Activated CD8-positive, alpha-beta memory T cell treated with anti-CD3 and anti-CD28 coated beads, Interleukin-2, amount 50 U/mL, for 24 hours (primary cell): ENCODE measurements at regions not wholly inside any gene's neighbourhood (a gene's known extent, or its start where the extent isn't known, plus 50 kb on each side); places are given as distances from the start of the nearest gene placed in this dataset.

ENCODE experiments used
- DNase-seq: peaks from one replicate; pipeline ENCODE4 v3.0.0-alpha.2; 2020; ENCODE audit errors: extremely low read depth

DNA sequence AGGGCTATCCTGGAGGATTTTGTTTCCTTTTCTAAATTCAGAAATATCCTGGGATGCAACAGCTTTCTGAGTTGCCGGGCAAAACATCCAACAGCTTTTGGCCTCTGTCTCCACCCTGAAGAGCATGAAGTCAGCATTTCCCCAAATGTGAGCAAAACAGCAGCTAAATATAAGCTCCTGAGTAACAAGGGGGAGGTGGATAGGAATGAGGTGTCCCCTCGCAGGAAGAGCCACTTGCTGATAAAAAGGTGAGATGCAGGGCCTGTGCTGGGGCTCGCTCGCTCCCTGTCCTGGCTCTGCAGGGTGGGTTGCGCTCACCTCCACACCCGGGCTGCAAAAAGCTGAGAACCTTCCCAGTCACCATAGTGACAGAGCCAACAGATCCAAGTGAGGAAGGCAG lies 264.3 kb downstream of the ZEB1 start:
- no peak for DNase-seq

DNA sequence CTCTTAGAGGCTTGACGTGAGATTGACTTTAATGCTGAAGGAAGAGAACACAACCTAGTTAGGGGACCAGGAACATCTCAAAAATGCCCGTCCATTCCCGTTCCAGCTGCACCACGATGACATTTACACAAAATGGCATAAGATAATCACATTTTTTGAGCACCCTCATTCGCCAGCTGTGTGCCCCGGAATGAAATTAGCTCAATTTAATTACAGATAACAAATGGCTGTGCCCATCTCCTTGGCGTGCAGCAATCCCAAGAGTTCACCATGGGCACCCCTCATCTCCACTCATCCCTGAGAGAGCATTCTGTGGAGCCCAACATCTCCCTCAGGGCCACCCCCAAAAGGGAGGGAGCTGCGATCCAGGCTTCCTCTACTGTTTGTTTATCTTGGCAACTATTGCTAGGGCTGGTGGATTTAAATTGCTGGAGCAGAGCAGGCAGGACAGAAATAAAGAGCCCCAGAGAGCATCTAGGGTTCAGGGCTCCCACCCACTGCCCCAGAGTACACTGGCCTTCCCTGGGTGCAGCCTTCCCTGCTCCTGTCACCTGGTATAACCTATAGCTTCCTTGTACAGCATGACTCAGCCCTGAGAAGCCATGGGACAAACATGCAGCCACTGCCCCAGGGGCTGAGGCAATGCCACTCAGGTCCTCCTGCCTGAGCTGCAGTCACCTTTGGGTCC lies 263.5 kb downstream of the ZEB1 start:
- DNase-seq, result no peak

DNA sequence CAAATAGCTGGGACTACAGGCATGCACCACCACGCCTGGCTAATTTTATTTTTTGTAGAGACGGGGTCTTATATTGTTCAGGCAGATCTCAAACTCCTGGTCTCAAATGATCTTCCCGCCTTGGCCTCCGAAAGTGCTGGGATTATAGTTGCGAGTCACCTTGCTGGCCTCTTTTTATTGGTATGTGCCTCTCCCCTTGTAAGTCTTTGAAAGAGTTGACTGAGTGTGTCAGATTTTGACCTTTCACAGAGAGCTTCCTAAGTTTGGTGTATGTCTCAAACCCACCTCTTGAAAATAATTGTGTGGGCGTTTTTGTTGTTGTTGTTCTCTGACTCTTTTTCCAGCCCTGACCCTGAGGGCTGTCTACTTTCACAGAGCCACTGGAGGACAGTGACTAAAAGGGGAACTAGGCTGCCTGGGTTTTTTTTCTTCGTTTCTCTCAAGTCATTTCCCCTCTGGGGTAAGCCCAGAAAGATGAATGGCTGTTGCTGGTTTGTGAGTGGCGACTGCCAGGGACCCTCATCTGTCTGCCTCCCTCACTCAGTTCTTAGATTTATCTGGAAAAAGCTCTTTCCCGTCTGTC lies 262.8 kb downstream of the ZEB1 start:
- no peak for DNase-seq

DNA sequence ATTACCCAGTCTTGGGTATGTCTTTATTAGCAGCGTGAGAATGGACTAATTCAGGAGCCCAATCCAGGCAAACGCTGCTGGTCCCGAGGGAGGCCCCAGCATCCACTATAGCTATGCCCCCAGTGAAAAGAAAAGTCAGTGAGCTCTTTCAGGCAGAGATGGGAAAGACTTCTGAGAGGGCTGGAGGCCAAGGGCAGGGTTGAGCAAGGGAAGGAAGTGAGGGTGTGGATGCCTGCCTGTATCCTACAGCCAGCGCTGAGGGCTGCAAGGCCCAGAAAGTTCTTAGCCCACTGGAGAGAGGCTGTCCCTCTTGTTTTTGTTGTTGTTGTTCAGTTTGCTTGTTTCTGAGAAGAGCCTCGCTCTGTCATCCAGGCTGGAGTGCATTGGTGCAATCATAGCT lies 261.6 kb downstream of the ZEB1 start:
- no peak for DNase-seq
